KBM-7 (cell line): ENCODE measurements at regions not wholly inside any gene's neighbourhood (a gene's known extent, or its start where the extent isn't known, plus 50 kb on each side); places are given as distances from the start of the nearest gene placed in this dataset.

Source experiments
- DNase-seq: peaks from one replicate; pipeline ENCODE4 v3.0.0-alpha.2; 2015
- in situ Hi-C: fragments of 300-500 bp; cut with MboI; formaldehyde crosslinking; loops from 2 replicates; pipeline ENCODE4 v1.14.3; 2020; ENCODE audit warnings: low sequenced_read_pairs, low pct_unique_long_range_greater_than_20kb, mixed read lengths

- no peak for DNase-seq
These were observed 382.8 kb upstream of the ZNF507 start for GRCh38 chr19:31962561-31962996.

DNA sequence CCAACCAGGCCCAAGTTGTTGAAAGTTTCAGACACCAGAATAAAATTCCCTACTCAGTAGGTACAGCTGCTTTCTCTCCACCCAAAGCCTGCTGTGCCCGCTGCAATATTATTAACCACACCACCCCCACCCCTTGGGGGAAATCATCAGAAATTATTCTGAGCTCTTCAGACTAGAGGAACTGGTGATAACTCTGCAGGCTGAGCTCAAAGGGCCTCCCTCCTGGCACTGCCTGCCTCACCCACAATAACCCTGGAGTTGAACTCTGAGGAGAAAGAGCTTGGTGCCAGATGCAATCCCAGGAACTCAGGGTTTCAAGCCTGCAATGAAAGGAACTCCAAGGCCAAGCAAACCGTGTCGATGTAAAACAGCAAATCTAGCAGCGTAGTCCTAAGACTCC lies 381.7 kb upstream of the ZNF507 start:
- no peak for DNase-seq
- in situ Hi-C loops: no loop called here

More at GRCh38 chr19:31962561-31962996, 382.8 kb upstream of the ZNF507 start:
- in situ Hi-C loops: no loop called here

DNA sequence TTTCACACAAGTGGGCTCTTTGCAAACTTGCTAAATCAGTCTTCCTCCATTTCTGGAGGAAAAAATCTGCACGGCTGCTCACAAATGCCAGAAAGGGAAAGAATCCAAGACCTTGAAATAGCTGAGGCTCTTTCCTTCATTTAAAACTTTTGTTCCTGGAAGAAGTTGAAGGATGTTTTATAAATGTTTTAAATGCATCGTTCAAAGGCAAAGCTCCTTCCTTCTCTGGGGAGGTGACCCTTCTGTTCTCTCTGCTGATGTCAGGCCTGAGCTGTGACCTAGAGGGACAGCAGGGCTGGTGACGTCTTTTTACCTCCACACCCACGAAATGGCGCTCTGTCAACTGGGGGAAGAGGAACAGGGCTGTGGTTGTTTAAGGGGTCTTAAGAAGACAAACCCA lies 376.4 kb upstream of the ZNF507 start:
- in situ Hi-C loops: no loop called here
- no peak for DNase-seq

DNA sequence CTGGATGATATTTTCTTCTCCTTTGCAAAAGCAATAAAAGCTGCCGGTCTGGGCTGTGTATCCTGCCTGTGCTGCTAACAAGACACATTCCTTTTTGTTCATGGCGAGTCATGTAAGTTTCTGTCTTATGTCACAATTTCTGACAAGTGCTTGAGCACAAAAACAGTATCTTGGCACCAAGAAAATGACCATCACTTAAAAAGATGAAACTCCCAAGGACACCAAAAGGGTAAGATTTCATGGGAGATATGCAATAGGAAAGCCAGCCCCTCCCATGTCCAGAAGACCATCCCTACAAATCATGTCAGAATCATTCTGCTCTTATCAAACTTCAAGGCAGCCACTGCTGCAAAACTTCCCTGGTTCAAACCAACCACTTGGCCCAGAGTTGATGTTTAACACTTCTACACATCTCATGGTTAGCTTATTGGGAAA lies 375.4 kb upstream of the ZNF507 start:
- in situ Hi-C loops: no loop called here
- no peak for DNase-seq

DNA sequence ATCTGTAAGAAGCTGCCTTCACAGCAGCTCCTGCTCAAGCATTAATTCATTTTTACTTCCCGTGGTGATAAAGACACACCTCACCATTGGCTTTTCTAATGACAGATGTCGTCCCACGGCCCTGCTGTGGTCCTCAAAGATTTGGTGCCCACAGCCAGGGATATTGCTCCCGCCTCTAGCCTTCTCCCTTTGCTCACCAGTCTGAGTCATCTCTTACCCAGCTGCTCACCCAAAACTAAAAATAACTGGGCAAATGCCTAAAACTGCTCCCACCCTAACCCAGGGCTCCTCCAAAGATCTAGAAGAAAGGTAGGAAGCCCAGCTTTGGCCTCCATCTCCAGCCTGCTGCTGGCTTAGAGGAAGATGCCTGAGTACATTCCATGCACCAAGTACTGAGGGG lies 371.1 kb upstream of the ZNF507 start:
- in situ Hi-C loops: no loop called here
- DNase-seq: no peak

- DNase-seq: no peak
- in situ Hi-C loops: no loop called here
These were observed 370.5 kb upstream of the ZNF507 start for GRCh38 chr19:31974941-31975340.

DNA sequence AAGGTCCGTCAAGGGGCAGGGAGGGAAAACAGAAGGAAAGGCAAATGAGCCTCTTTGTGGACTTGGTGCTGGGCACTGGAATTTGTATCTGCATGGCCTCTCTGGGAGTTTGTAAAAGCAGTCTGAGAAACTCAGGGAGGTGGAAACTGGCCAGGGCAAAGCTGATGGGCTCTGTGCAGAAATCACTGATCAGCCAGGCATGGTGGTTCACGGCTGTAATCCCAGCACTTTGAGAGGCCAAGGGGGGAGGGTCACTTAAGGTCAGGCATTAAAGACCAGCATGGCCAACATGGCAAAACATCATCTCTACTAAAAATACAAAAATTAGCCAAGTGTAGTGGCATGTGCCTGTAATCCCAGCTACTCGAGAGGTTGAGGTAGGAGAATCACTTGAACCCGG lies 369.9 kb upstream of the ZNF507 start:
- in situ Hi-C loops: no loop called here
- DNase-seq: no peak

DNA sequence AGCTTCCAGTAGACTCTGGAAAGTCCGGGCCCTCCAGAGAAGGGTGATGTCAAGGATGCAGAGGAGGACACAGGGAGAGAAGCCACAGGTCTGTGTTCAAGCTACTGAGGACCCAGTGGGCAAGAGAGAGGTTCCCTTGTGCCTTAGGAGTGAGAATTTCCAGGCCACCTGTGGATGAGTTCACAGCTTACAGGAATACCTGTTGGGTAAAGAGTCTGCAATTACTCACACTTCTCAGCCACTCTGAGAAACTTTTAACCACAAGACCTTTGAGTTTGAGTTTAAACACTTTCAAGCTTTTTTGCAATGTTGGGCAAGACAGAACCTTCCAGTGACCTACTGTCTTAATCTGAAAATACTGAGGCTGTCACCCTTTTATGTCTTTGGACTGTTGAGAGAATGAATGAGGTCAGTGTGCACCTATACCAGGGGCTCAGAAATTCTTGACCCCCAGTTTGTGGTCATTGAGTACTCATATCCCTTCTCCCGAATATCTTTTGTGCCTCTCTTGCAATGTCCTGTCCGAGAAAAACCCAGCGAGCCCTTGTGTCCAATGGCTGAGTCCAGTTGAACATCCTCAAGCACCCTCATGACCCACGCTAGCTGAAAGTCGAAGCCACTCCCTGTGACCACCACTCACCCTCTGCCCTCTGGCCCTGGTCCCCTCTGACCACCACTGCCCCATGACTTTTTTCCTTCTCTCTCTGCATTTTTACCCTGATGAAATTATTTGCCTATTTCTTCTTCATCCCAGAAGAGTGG lies 368.5 kb upstream of the ZNF507 start:
- no peak for DNase-seq
- in situ Hi-C loops: no loop called here

DNA sequence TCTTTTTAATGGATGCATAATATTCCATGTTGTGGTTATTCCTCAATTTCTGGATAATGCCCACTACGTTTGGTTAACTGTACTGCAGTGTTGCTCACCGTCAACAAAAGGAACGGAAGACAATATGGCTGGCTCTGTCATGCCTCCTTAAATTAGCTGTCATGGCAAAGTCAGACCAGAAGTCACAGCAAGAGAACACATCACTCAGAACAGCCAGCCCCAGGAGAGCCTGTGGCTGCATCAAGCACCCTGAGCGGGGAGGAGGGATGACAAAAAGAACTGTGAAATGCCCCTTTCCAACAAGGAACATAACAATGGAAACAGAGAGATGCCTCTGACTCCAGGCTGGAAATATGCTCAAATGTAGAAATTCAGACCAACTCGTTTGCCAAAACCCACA lies 366.0 kb upstream of the ZNF507 start:
- no peak for DNase-seq
- in situ Hi-C loops: no loop called here

GRCh38 chr19:31979949-31980670 lies 365.3 kb upstream of the ZNF507 start:
- in situ Hi-C loops: no loop called here
- no peak for DNase-seq

GRCh38 chr19:31980796-31981195 lies 364.6 kb upstream of the ZNF507 start:
- in situ Hi-C loops: no loop called here
- DNase-seq: no peak

- DNase-seq: no peak
- in situ Hi-C loops: no loop called here
These were observed 363.9 kb upstream of the ZNF507 start for GRCh38 chr19:31981545-31981944.

GRCh38 chr19:31983647-31984046 lies 361.8 kb upstream of the ZNF507 start:
- in situ Hi-C loops: no loop called here
- no peak for DNase-seq

DNA sequence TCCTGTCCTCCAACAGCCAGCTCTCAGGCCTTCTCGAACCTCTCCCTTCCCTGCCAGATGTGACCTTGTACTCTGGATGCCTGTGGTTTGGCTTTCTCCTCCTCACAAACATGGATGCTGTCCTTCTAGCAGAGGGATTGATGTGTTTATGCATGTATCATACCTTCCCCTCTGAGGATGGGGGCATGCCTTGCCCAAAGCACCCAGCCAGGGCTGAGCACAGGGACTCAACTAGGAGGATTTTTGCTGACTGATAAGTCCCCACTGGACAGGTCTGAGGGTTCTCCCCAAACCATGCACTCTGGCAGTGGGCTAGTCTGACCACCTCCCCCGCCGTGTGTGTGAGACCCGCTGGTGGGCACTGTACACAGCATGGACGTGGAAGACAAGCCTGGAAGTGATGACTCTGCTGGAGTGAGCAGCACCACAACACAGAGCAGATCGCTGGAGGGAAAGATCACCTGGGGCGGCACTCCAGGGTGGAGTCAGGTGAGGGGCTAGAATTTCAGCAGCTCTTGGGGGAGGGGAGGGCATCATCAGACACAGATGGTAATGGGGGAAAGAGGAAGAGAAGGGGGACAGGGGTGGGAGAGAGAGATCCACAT lies 360.3 kb upstream of the ZNF507 start:
- DNase-seq: no peak
- in situ Hi-C loops: no loop called here

GRCh38 chr19:31986951-31987350 lies 358.5 kb upstream of the ZNF507 start:
- no peak for DNase-seq
- in situ Hi-C loops: no loop called here

- no peak for DNase-seq
- in situ Hi-C loops: no loop called here
These were observed 357.2 kb upstream of the ZNF507 start for GRCh38 chr19:31988256-31988655.

- DNase-seq: no peak
- in situ Hi-C loops: no loop called here
These were observed 353.3 kb upstream of the ZNF507 start for GRCh38 chr19:31991984-31992655.

GRCh38 chr19:31992750-31993149 lies 352.7 kb upstream of the ZNF507 start:
- in situ Hi-C loops: no loop called here
- no peak for DNase-seq

- no peak for DNase-seq
- in situ Hi-C loops: no loop called here
These were observed 349.9 kb upstream of the ZNF507 start for GRCh38 chr19:31995546-31995945.

- DNase-seq: no peak
- in situ Hi-C loops: no loop called here
These were observed 335.3 kb upstream of the ZNF507 start for GRCh38 chr19:32010071-32010470.
